Left lung (tissue), 4 donors: ENCODE measurements at regions not wholly inside any gene's neighbourhood (a gene's known extent, or its start where the extent isn't known, plus 50 kb on each side); places are given as distances from the start of the nearest gene placed in this dataset.

ENCODE experiments used
- ATAC-seq: fragments of 200-7000 bp; cut with Tn5 transposase; one replicate; pipeline ENCODE4 v1.9.1; 2020; ENCODE audit warnings: moderate library complexity
- DNase-seq, 4 donors: peaks; one replicate each; pipeline ENCODE4 v3.0.0-alpha.2; 2013 to 2020
- H3K27ac ChIP-seq, 2 donors: fragments of 200-600 bp; sonication (generic) in 1 of 2; one replicate each; pipeline versions ENCODE4 v1.5.0 to v1.8.0; 2020 to 2021
- H3K27me3 ChIP-seq, 2 donors: fragments of 200-600 bp; sonication (generic) in 1 of 2; one replicate each; pipeline versions ENCODE4 v1.5.0 to v1.8.0; 2020 to 2021
- H3K36me3 ChIP-seq, 2 donors: fragments of 200-600 bp; sonication (generic) in 1 of 2; one replicate each; pipeline versions ENCODE4 v1.5.0 to v1.8.0; 2020 to 2021
- H3K4me1 ChIP-seq, 2 donors: fragments of 200-600 bp; one replicate each; pipeline ENCODE4 v1.8.0; 2021
- H3K4me3 ChIP-seq, 2 donors: fragments of 200-600 bp; sonication (generic) in 1 of 2; one replicate each; pipeline versions ENCODE4 v1.5.0 to v1.8.0; 2020 to 2021; ENCODE audit warnings: mild to moderate bottlenecking in 1 of 2
- H3K9me3 ChIP-seq, 2 donors: fragments of 200-600 bp; sonication (generic) in 1 of 2; one replicate each; pipeline versions ENCODE4 v1.5.0 to v1.8.0; 2020 to 2021
- CTCF ChIP-seq, 2 donors: fragments of 200-600 bp; sonication (generic) in 1 of 2; IDR thresholded peaks; one replicate each; pipeline versions ENCODE4 v1.5.0 to v1.8.0; 2021; ENCODE audit warnings: antibody characterized with exemption in 2 of 2
- intact Hi-C, 2 donors: fragments of 100-400 bp; cut with DNase I; formaldehyde crosslinking; loops; one replicate each; pipeline versions ENCODE4 v1.11.2 to v1.14.2; 2022
- donor health status: DM: no; HTN: yes; CAD: no.
- donor health status: DM: no; HTN: no; CAD: no.

- intact Hi-C loops: no loop called here
- no peaks in the 10 kb centered on the region for H3K4me1 ChIP-seq
These were observed 106.5 kb downstream of the MRM1 start for GRCh38 chr17:36707904-36708303.

GRCh38 chr17:36714789-36715188 lies 113.4 kb downstream of the MRM1 start:
- intact Hi-C loops: no loop called here
- H3K27me3 ChIP-seq: peaks cover 0 to 37% of the 10 kb centered on the region in 2 donors
- no peaks in the 10 kb centered on the region for H3K36me3 ChIP-seq
- DNase-seq (no peak), ATAC-seq (no peak)
- H3K27ac ChIP-seq: no peak overlapping the region
- no peak for TF ChIP-seq CTCF (IDR thresholded peaks at IDR 0.05)
- H3K4me3 ChIP-seq: no peak overlapping the region
- no peaks in the 10 kb centered on the region for H3K4me1 ChIP-seq
- H3K9me3 ChIP-seq: no peaks in the 10 kb centered on the region

More at GRCh38 chr17:36707904-36708303, 106.5 kb downstream of the MRM1 start:
- TF ChIP-seq CTCF (IDR thresholded peaks at IDR 0.05): no peak
- no peaks in the 10 kb centered on the region for H3K36me3 ChIP-seq
- DNase-seq (no peak), ATAC-seq (no peak)
- H3K4me3 ChIP-seq: no peak overlapping the region
- no peaks in the 10 kb centered on the region for H3K9me3 ChIP-seq
- H3K27me3 ChIP-seq: peaks cover 12 to 43% of the 10 kb centered on the region in 2 donors
- H3K27ac ChIP-seq: no peak overlapping the region

- intact Hi-C loops: no loop called here
- H3K36me3 ChIP-seq: no peaks in the 10 kb centered on the region
- ATAC-seq: no peak
- H3K27me3 ChIP-seq: peaks cover 0 to 37% of the 10 kb centered on the region in 2 donors
- no peak for DNase-seq
- H3K4me3 ChIP-seq: no peak overlapping the region
- no peak overlapping the region for H3K27ac ChIP-seq
- H3K4me1 ChIP-seq: no peaks in the 10 kb centered on the region
- no peaks in the 10 kb centered on the region for H3K9me3 ChIP-seq
- no peak for TF ChIP-seq CTCF (IDR thresholded peaks at IDR 0.05)
These were observed 114.6 kb downstream of the MRM1 start for GRCh38 chr17:36715951-36716350.

- no peak for ATAC-seq
- Histone ChIP-seq H3K36me3 (no peaks in the 10 kb centered on the region), H3K4me1 (peaks cover 0 to 6% of the 10 kb centered on the region in 2 donors), H3K9me3 (no peaks in the 10 kb centered on the region), H3K27me3 (peaks cover 0 to 42% of the 10 kb centered on the region in 2 donors), H3K27ac (no peak overlapping the region), H3K4me3 (no peak overlapping the region)
- intact Hi-C loops: no loop called here
- TF ChIP-seq CTCF (IDR thresholded peaks at IDR 0.05): no peak
- DNase-seq: no peak
These were observed 115.7 kb downstream of the MRM1 start for GRCh38 chr17:36717088-36717487.

GRCh38 chr17:36720131-36720530 lies 118.7 kb downstream of the MRM1 start:
- Histone ChIP-seq H3K9me3 (no peaks in the 10 kb centered on the region), H3K36me3 (no peaks in the 10 kb centered on the region), H3K27ac (no peak overlapping the region), H3K4me3 (no peak overlapping the region), H3K4me1 (peaks cover 0 to 14% of the 10 kb centered on the region in 2 donors), H3K27me3 (peaks cover 0 to 32% of the 10 kb centered on the region in 2 donors)
- DNase-seq (no peak), ATAC-seq (no peak)
- intact Hi-C loops: no loop called here
- TF ChIP-seq CTCF (IDR thresholded peaks at IDR 0.05): no peak
